GM19397 (cell line): ENCODE measurements at regions not wholly inside any gene's neighbourhood (a gene's known extent, or its start where the extent isn't known, plus 50 kb on each side); places are given as distances from the start of the nearest gene placed in this dataset.

Experiments used
- ATAC-seq: cut with Tn5 transposase; IDR thresholded peaks from one replicate; pipeline ENCODE4 v1.9.1; 2021; ENCODE audit warnings: mild to moderate bottlenecking, moderate library complexity; ENCODE audit not compliant: unreplicated experiment

GRCh38 chr20:58162986-58163385 lies 65.5 kb downstream of the ANKRD60 start:
- no peak for ATAC-seq

GRCh38 chr20:58161192-58161591 lies 67.3 kb downstream of the ANKRD60 start:
- ATAC-seq = no peak

DNA sequence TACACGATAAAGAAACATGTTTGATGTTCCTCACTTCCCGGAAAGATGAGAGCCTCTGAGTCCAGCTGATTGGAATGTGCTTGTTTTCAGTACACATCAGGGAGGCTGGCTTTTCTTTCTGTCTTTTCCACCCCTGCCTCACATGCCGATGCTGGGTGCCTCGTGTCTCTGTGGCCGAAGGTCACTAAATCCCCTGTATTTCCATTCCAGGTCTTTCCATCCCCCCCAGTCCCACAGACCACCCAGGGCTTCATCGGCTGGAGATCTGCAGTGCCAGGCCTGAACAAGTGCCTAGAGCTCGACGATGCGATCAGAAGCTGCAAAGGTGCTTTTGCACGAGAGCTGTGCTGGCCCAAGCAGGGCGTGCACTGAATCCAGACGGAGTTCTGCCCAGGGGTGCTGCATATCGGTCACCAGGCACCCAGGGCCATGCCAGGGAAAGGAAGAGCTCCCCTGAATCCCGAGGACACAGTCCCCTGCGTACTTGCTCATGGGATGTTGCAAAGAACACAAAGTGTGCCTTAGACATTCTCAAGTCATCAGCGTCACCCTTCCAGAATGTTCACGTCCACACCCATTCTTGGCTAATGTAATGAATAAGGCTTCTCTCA lies 67.9 kb downstream of the ANKRD60 start:
- ATAC-seq = no peak

GRCh38 chr20:58155148-58155925 lies 73.1 kb downstream of the ANKRD60 start:
- no peak for ATAC-seq

GRCh38 chr20:58154113-58154512 lies 74.3 kb downstream of the ANKRD60 start:
- ATAC-seq = no peak

DNA sequence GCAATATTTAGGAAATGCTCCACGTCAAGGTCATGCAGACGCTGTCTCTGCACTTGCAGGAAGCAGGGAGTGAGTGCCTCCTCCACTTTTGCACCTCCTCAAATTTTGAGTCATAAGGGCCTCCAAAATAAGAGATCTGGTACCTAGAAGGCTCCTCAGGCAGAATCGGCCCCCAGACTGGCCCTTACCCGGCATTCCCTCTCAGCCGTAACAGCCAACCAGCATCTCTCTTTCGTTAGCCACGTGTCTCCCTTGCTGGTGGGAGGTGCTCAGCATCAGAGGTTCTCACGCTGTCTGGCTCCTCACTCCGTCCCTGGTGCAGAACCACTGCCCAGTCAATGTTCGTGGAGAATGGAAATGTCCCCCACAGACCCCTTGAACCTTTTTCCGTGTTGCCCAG lies 75.3 kb downstream of the ANKRD60 start:
- ATAC-seq = no peak

DNA sequence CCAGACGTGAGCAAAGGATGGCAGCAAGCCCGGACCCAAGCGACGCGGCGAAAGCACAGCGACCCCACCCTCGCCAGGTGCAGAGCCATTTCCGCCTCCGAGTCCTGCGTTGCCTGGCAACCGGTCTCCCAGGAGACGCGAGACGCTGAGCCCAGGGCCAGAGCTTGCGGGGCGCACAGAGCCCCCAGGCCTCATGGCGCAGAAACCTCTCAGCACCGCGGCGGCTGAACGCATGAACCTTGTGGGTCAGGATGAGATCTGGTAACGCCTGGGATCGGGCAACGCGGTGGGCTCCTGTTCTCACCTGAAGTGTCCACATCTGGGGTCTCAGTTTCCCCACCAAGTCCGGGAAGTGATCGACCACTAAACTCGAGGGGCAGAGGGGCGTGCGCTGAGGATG lies 77.7 kb downstream of the ANKRD60 start:
- no peak for ATAC-seq

GRCh38 chr20:58149437-58150091 lies 78.9 kb downstream of the ANKRD60 start:
- ATAC-seq = no peak

DNA sequence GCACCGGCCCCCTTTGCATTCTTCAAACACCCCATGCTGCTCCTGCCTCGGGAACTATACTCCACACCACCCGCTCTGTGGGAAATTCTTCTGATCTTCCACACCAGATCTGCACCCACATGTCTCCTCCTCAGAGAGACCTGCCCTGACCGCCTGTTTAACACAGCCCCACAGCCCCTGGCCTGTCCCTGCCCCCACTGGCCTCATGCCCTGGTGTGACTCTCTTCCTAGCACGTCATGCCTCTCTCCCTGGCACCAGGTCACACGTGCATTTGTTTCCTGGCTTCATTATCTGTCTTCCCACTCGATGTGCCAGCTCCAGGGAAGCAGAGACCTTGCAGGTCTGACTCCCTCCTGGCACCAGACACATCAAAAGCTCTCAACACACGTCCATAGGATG lies 79.6 kb downstream of the ANKRD60 start:
- no peak for ATAC-seq

GRCh38 chr20:58147628-58148370 lies 80.7 kb downstream of the ANKRD60 start:
- ATAC-seq = no peak

- ATAC-seq = no peak
Observed at GRCh38 chr20:58146746-58147140, 81.7 kb downstream of the ANKRD60 start.

DNA sequence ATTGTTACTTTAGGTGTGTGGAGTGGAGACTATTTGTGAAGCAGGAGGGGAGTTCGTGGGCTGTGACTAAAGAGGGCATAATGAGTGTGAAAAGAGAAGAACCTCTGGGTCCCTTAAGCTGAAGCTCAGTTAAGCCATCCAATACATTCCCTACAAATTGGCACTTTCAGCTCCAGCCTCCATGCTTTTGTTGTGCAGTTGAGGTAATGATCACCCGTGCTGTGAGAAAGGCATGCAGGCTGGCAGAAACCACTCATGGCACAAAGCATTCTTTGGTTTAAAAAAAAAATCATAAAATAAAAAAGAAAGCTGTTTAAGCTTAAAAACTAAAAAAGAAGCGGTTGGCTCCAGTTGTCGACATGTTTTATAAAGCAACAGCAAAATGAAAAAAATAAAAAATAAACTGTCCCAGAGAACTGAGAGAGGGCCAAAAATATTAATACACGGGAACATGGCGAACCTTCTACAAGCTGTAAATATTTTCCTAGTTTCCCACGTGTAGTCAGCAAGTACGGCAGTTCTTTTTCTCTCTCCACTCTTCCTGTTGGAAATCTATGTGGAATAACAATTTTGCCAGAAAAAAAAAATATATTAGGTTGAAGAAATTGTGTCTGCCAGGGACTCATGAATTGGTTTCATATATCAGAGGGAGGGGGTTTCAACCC lies 82.2 kb downstream of the ANKRD60 start:
- no peak for ATAC-seq

- no peak for ATAC-seq
Observed at GRCh38 chr20:58145506-58146080, 82.9 kb downstream of the ANKRD60 start.

DNA sequence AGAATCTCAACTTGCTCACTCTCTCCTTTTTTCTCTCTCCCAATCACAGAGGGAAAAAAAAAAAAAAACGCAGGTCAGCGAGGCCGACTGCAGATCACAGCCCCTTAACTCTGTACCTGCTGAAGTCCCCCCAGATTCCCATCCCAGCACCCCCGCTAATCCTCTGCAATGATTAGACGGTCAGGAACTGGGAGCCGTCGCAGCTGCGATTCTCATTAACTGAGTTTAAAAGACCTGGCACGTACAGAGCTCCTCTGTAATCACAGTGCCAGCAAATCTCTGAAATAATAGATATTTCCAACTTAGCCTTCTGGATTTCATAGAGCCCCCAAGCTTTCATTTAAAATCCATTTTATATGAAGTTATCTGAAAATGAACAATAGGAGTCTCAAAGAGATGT lies 84.4 kb downstream of the ANKRD60 start:
- ATAC-seq = no peak

- ATAC-seq = no peak
Observed at GRCh38 chr20:58143531-58143930, 84.9 kb downstream of the ANKRD60 start.

DNA sequence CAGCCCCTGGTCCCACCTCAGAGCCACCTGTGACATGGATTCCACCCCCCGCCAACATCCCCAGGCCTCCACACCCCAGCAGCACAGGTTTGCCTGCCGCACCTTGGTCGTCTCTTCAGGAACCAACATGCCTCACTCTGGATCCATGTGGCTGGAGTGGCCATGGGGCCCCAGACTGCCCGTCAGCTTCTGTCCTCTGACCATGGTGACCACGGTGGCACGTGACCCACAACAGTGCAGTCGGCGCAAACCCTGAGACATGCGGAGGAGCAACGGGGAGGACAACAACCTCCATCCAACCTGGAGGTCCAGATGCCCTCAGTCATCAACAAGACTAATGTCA lies 85.6 kb downstream of the ANKRD60 start:
- ATAC-seq = no peak

DNA sequence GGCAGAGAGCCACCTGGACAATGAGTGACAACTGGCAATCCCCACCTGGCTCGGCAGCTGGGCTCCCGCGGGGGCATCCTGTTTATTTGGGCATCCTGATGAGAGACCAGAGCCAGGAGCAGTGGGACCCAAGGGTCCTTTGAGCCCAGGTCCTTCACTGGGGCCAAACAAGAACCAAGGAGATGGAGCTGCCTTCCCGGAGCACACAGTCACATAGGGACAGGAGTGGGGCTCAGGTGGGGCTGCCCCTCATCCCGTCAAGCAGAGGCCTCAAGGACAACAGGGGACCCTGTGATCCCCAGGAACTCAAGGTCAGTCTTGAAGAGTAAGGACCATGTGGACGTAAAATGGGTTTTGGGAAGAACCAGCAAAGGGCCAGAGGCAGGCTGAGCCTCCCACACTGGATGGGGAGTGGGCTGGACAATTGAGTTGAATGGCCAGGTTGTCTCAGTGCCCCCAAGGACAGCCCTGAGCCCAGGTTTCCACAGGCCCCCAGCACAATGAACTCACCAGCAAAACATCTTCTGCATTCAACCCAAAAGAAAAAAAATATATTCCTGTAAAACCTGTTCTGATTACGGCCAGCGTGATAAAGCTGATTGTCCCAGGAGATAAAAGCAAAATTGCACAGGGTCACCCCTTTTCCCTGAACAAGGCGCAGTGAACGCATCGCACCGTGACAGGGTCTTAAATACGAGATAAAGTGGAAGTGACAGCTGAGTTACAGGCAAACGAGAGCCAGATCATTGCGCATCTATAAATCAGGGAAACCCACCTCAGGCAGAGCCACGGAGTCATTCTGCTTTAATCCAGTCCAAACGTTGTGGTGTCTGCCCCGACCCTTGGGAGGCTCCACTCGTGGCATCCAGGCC lies 86.2 kb downstream of the ANKRD60 start:
- no peak for ATAC-seq

DNA sequence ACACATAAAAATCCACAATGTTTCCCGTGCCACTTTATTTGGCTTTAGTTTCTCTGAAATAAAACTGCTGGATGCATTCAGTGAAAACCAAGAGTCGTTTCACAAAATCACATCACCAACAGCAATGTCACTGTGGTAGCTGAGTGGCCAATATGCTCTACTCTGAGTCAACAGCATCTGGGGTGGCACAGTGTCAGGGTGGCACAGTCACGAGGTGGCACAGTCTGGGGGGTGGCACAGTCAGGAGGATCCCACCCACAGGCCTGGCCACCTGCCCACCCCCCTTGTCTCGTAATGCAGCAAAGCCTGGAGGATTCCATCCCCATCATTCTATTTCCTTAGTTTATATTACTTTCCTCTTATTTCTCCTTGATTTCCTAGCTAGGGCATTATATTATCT lies 87.0 kb downstream of the ANKRD60 start:
- no peak for ATAC-seq

DNA sequence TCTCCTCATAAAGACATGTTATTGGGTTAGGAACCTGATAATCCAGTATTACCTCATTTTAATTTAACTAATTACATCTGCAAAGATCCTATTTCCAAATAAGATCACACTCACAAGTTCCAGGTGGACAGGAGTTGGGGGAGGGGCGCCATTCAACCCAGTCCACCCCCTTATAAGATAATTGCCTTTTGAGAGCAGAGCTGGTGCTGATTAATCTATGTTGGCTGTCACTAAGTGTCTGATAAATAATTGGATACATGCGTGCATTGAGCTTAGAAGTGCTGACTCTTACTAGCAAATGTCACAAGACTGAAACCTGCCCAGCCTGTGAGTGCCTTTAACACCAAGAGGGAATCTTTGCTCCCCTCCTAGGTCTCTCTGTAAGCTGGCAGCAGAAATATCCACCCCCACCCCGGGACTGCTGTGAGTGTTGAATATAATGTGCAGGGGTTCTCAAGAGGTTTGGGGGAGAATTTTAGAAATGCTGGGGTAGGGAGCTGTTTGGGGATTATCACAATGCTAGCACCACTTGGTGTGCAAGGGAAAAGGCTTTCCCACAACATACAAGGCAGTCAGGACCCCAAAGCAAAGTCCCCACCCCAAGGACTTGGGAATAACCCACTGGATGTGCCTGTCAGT lies 87.5 kb downstream of the ANKRD60 start:
- no peak for ATAC-seq
